ENCODE measurements at regions not wholly inside any gene's neighbourhood (a gene's known extent, or its start where the extent isn't known, plus 50 kb on each side); places are given as distances from the start of the nearest gene placed in this dataset.
"Not testable (repeated sequence)": the region's sequence is repeated elsewhere in the genome, so short reads cannot be mapped to it uniquely, and the experiment has no call there.

DNA sequence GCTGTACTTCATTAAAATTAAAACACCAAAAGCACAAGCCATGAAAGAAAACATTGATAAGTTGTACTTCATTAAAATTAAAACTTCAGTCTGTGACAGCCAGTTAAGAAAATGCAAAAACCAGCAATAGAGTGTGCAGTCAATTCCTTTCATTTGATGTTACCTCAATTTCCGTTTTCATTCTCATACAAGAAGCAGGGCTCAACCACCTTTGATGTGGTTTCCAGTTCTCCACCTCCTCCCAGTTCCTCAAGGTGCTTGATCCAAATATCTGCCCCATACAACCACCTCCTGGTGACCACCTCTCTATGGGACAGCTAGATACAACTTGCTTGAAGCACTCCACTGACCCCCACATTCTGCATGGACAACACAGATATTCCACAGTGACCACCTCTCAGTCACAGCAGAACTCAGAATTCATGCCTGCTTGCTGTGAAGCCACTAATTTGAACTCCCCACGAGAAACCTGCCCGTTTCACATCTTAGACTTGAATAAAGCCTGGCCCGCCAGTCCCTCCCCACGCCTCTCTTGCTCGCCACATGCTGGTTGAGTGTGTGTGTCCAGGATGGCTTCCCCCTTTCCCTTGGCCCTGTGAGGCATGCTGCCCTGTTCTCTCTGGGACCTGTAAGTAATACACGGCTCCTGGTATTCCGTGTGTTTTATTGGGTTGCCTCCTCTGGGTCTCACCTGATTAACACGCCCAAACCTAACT, 66.1 kb downstream of the FAM50B start:
- H3K36me3 Mint-ChIP-seq: peaks cover 27% of the 10 kb centered on the region

DNA sequence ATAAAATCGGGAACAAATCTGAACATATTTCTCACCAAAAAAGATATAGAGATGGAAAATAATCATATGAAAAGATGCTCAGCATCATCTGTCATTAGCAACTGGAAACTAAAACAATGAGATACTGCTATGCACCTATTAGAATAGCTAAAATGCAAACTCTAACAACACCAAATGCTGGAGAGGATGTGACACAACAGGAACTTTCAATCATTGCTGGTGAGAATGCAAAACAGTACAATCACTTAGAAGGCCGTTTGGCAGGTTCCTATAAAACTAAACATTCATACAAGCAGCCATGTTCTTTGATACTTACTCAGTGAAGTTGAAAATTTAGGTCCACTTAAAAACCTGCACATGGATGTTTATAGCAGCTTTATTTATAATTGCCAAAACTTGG, 67.0 kb downstream of the FAM50B start:
- ChIA-PET CTCF (no interaction called here), POLR2A (no interaction called here)
- Mint-ChIP-seq H3K4me3 (no peak overlapping the region), H3K9me3 (peaks cover 44% of the 10 kb centered on the region), H3K27ac (no peak overlapping the region), H3K4me1 (peaks cover 35% of the 10 kb centered on the region), H3K27me3 (ENCODE audit: low read depth) (peaks cover 20% of the 10 kb centered on the region), H3K36me3 (peaks cover 27% of the 10 kb centered on the region)
- TF ChIP-seq JUN (CRISPR knock-in tag; IDR thresholded peaks at IDR 0.05): no peak
- no peak for TF ChIP-seq SOX15 (CRISPR knock-in tag; IDR thresholded peaks at IDR 0.05)
- TF ChIP-seq FOXK1 (CRISPR knock-in tag; IDR thresholded peaks at IDR 0.05): no peak
- TF ChIP-seq, protein P1, sequence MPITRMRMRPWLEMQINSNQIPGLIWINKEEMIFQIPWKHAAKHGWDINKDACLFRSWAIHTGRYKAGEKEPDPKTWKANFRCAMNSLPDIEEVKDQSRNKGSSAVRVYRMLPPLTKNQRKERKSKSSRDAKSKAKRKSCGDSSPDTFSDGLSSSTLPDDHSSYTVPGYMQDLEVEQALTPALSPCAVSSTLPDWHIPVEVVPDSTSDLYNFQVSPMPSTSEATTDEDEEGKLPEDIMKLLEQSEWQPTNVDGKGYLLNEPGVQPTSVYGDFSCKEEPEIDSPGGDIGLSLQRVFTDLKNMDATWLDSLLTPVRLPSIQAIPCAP (CRISPR knock-in tag; IDR thresholded peaks at IDR 0.05): no peak
- TF ChIP-seq TP53 (CRISPR knock-in tag; IDR thresholded peaks at IDR 0.05): no peak
- TF ChIP-seq, protein P2, sequence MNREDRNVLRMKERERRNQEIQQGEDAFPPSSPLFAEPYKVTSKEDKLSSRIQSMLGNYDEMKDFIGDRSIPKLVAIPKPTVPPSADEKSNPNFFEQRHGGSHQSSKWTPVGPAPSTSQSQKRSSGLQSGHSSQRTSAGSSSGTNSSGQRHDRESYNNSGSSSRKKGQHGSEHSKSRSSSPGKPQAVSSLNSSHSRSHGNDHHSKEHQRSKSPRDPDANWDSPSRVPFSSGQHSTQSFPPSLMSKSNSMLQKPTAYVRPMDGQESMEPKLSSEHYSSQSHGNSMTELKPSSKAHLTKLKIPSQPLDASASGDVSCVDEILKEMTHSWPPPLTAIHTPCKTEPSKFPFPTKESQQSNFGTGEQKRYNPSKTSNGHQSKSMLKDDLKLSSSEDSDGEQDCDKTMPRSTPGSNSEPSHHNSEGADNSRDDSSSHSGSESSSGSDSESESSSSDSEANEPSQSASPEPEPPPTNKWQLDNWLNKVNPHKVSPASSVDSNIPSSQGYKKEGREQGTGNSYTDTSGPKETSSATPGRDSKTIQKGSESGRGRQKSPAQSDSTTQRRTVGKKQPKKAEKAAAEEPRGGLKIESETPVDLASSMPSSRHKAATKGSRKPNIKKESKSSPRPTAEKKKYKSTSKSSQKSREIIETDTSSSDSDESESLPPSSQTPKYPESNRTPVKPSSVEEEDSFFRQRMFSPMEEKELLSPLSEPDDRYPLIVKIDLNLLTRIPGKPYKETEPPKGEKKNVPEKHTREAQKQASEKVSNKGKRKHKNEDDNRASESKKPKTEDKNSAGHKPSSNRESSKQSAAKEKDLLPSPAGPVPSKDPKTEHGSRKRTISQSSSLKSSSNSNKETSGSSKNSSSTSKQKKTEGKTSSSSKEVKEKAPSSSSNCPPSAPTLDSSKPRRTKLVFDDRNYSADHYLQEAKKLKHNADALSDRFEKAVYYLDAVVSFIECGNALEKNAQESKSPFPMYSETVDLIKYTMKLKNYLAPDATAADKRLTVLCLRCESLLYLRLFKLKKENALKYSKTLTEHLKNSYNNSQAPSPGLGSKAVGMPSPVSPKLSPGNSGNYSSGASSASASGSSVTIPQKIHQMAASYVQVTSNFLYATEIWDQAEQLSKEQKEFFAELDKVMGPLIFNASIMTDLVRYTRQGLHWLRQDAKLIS (CRISPR knock-in tag; IDR thresholded peaks at IDR 0.05; ENCODE audit: borderline replicate concordance): no peak
- TF ChIP-seq, protein P3, sequence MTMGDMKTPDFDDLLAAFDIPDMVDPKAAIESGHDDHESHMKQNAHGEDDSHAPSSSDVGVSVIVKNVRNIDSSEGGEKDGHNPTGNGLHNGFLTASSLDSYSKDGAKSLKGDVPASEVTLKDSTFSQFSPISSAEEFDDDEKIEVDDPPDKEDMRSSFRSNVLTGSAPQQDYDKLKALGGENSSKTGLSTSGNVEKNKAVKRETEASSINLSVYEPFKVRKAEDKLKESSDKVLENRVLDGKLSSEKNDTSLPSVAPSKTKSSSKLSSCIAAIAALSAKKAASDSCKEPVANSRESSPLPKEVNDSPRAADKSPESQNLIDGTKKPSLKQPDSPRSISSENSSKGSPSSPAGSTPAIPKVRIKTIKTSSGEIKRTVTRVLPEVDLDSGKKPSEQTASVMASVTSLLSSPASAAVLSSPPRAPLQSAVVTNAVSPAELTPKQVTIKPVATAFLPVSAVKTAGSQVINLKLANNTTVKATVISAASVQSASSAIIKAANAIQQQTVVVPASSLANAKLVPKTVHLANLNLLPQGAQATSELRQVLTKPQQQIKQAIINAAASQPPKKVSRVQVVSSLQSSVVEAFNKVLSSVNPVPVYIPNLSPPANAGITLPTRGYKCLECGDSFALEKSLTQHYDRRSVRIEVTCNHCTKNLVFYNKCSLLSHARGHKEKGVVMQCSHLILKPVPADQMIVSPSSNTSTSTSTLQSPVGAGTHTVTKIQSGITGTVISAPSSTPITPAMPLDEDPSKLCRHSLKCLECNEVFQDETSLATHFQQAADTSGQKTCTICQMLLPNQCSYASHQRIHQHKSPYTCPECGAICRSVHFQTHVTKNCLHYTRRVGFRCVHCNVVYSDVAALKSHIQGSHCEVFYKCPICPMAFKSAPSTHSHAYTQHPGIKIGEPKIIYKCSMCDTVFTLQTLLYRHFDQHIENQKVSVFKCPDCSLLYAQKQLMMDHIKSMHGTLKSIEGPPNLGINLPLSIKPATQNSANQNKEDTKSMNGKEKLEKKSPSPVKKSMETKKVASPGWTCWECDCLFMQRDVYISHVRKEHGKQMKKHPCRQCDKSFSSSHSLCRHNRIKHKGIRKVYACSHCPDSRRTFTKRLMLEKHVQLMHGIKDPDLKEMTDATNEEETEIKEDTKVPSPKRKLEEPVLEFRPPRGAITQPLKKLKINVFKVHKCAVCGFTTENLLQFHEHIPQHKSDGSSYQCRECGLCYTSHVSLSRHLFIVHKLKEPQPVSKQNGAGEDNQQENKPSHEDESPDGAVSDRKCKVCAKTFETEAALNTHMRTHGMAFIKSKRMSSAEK (CRISPR knock-in tag; IDR thresholded peaks at IDR 0.05; ENCODE audit: borderline replicate concordance): no peak
- TF ChIP-seq, protein P4, sequence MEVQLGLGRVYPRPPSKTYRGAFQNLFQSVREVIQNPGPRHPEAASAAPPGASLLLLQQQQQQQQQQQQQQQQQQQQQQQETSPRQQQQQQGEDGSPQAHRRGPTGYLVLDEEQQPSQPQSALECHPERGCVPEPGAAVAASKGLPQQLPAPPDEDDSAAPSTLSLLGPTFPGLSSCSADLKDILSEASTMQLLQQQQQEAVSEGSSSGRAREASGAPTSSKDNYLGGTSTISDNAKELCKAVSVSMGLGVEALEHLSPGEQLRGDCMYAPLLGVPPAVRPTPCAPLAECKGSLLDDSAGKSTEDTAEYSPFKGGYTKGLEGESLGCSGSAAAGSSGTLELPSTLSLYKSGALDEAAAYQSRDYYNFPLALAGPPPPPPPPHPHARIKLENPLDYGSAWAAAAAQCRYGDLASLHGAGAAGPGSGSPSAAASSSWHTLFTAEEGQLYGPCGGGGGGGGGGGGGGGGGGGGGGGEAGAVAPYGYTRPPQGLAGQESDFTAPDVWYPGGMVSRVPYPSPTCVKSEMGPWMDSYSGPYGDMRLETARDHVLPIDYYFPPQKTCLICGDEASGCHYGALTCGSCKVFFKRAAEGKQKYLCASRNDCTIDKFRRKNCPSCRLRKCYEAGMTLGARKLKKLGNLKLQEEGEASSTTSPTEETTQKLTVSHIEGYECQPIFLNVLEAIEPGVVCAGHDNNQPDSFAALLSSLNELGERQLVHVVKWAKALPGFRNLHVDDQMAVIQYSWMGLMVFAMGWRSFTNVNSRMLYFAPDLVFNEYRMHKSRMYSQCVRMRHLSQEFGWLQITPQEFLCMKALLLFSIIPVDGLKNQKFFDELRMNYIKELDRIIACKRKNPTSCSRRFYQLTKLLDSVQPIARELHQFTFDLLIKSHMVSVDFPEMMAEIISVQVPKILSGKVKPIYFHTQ (CRISPR knock-in tag; IDR thresholded peaks at IDR 0.05): no peak
- no peak for TF ChIP-seq MXD4 (CRISPR knock-in tag; IDR thresholded peaks at IDR 0.05; ENCODE audit: borderline replicate concordance)
- no peak for TF ChIP-seq KAT7 (CRISPR knock-in tag; IDR thresholded peaks at IDR 0.05; ENCODE audit: borderline replicate concordance)
- no peak for TF ChIP-seq FOXJ3 (CRISPR knock-in tag; IDR thresholded peaks at IDR 0.05; ENCODE audit: borderline replicate concordance)
- TF ChIP-seq, protein P5, sequence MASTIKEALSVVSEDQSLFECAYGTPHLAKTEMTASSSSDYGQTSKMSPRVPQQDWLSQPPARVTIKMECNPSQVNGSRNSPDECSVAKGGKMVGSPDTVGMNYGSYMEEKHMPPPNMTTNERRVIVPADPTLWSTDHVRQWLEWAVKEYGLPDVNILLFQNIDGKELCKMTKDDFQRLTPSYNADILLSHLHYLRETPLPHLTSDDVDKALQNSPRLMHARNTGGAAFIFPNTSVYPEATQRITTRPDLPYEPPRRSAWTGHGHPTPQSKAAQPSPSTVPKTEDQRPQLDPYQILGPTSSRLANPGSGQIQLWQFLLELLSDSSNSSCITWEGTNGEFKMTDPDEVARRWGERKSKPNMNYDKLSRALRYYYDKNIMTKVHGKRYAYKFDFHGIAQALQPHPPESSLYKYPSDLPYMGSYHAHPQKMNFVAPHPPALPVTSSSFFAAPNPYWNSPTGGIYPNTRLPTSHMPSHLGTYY (CRISPR knock-in tag; IDR thresholded peaks at IDR 0.05): no peak
- TF ChIP-seq GRHL2 (CRISPR knock-in tag; IDR thresholded peaks at IDR 0.05; ENCODE audit: insufficient replicate concordance, severe bottlenecking): no peak
- DNase-seq (ENCODE audit: low spot score) (no peak), ATAC-seq (no peak)

More for the DNA sequence above, 66.1 kb downstream of the FAM50B start:
- POLR2A ChIA-PET: no interaction called here
- ATAC-seq (no peak), DNase-seq (ENCODE audit: low spot score) (no peak)
- Mint-ChIP-seq H3K4me1 (peaks cover 32% of the 10 kb centered on the region), H3K27me3 (ENCODE audit: low read depth) (peaks cover 20% of the 10 kb centered on the region), H3K9me3 (peaks cover 44% of the 10 kb centered on the region), H3K27ac (no peak overlapping the region), H3K4me3 (no peak overlapping the region)
- CTCF ChIA-PET: no interaction called here
- TF ChIP-seq FOXK1 (CRISPR knock-in tag; IDR thresholded peaks at IDR 0.05) (no peak), ZNF671 (CRISPR knock-in tag; IDR thresholded peaks at IDR 0.05) (no peak)

DNA sequence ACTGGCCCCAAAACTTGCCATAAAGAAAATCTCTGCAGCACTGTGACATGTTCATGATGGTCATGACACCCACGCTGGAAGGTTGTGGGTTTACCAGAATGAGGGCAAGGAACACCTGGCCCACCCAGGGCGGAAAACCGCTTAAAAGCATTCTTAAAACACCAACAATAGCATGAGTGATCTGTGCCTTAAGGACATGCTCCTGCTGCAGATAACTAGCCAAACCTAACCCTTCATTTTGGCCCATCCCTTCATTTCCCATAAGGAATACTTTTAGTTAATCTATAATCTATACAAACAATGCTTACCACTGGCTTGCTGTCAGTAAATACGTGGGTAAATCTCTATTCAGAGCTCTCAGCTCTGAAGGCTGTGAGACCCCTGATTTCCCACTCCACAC, 67.6 kb downstream of the FAM50B start:
- peaks cover 27% of the 10 kb centered on the region for H3K36me3 Mint-ChIP-seq
- CTCF ChIA-PET; DNase-seq (ENCODE audit: low spot score); POLR2A ChIA-PET; H3K27ac Mint-ChIP-seq; H3K4me3 Mint-ChIP-seq; ATAC-seq: not testable (repeated sequence)
- H3K4me1 Mint-ChIP-seq: peaks cover 34% of the 10 kb centered on the region
- H3K9me3 Mint-ChIP-seq: peaks cover 44% of the 10 kb centered on the region
- peaks cover 20% of the 10 kb centered on the region for H3K27me3 Mint-ChIP-seq (ENCODE audit: low read depth)

Measured in WTC11 (cell line).